AG04450 (cell line): ENCODE measurements at regions not wholly inside any gene's neighbourhood (a gene's known extent, or its start where the extent isn't known, plus 50 kb on each side); places are given as distances from the start of the nearest gene placed in this dataset.

ENCODE experiments used
- CTCF ChIA-PET: fragments of 300-600, 350-600 bp; formaldehyde crosslinking; extraction: SDS; loops from one replicate; lab custom pipeline; 2022; ENCODE audit warnings: antibody characterized with exemption, inconsistent platforms; lab: Charles Lee
- POLR2A ChIA-PET: fragments of 350-600 bp; formaldehyde crosslinking; extraction: SDS; loops from one replicate; lab custom pipeline; 2021; ENCODE audit warnings: antibody characterized with exemption, inconsistent platforms; lab: Yijun Ruan, JAX
- DNase-seq: peaks from one replicate; pipeline ENCODE4 v3.0.0-alpha.2; 2011; ENCODE audit warnings: low read depth, low spot score
- H3K27ac ChIP-seq: one replicate; pipeline ENCODE4 v1.5.1; 2012; ENCODE audit warnings: low read depth, low read length, control low read depth
- H3K27me3 ChIP-seq: one replicate; pipeline ENCODE4 v1.6.0; 2012; ENCODE audit warnings: low read length; ENCODE audit not compliant: control insufficient read depth, insufficient read depth
- H3K4me3 ChIP-seq: 2 replicates; pipeline ENCODE4 v1.5.1; 2011; ENCODE audit warnings: mild to moderate bottlenecking, low read depth, low read length, control low read depth
- H3K9me3 ChIP-seq: 2 replicates; pipeline ENCODE4 v1.5.1; 2012; ENCODE audit warnings: low read length; ENCODE audit not compliant: control insufficient read depth, insufficient read depth
- CTCF ChIP-seq: IDR thresholded peaks from 2 replicates; pipeline ENCODE4 v1.5.1; 2011; ENCODE audit warnings: low read depth, low read length, control low read depth, inconsistent platforms

- H3K27me3 ChIP-seq, result no peaks in the 10 kb centered on the region
- H3K4me3 ChIP-seq, result no peak overlapping the region
- POLR2A ChIA-PET, result no interaction called here
- no peak overlapping the region for H3K27ac ChIP-seq
- TF ChIP-seq CTCF, result no peak
- DNase-seq, result no peak
- no peaks in the 10 kb centered on the region for H3K9me3 ChIP-seq
- CTCF ChIA-PET, result no interaction called here
These were observed 372.7 kb downstream of the ZNF536 start for GRCh38 chr19:30744741-30745475.

- no peak for TF ChIP-seq CTCF
- POLR2A ChIA-PET, result no interaction called here
- Histone ChIP-seq H3K27me3 (no peaks in the 10 kb centered on the region), H3K4me3 (no peak overlapping the region), H3K9me3 (no peaks in the 10 kb centered on the region), H3K27ac (no peak overlapping the region)
- CTCF ChIA-PET, result interaction anchor here (0.7 kb wide), 1 partner anchor 77 kb away, joined by 3 read pairs; no protein-coding TSS in a partner anchor
- DNase-seq, result no peak
These were observed 371.5 kb downstream of the ZNF536 start for GRCh38 chr19:30743702-30744101.

GRCh38 chr19:30743011-30743410 lies 370.8 kb downstream of the ZNF536 start:
- Histone ChIP-seq H3K27me3 (no peaks in the 10 kb centered on the region), H3K9me3 (no peaks in the 10 kb centered on the region), H3K27ac (no peak overlapping the region), H3K4me3 (no peak overlapping the region)
- CTCF ChIA-PET, result no interaction called here
- no peak for TF ChIP-seq CTCF
- POLR2A ChIA-PET, result no interaction called here
- DNase-seq, result no peak

- Histone ChIP-seq H3K27me3 (no peaks in the 10 kb centered on the region), H3K4me3 (no peak overlapping the region), H3K9me3 (no peaks in the 10 kb centered on the region), H3K27ac (no peak overlapping the region)
- no peak for DNase-seq
- ChIA-PET CTCF (no interaction called here), POLR2A (no interaction called here)
- no peak for TF ChIP-seq CTCF
These were observed 370.3 kb downstream of the ZNF536 start for GRCh38 chr19:30742406-30742938.

- CTCF ChIA-PET, result no interaction called here
These were observed 369.4 kb downstream of the ZNF536 start for GRCh38 chr19:30741566-30741965.

More at GRCh38 chr19:30741566-30741965, 369.4 kb downstream of the ZNF536 start:
- Histone ChIP-seq H3K9me3 (no peaks in the 10 kb centered on the region), H3K27ac (no peak overlapping the region), H3K4me3 (no peak overlapping the region), H3K27me3 (no peaks in the 10 kb centered on the region)
- no peak for TF ChIP-seq CTCF
- no peak for DNase-seq
- POLR2A ChIA-PET, result no interaction called here
